ENCODE measurements at regions not wholly inside any gene's neighbourhood (a gene's known extent, or its start where the extent isn't known, plus 50 kb on each side); places are given as distances from the start of the nearest gene placed in this dataset.

GRCh38 chr1:90476411-90476810 is 240.7 kb downstream of the BARHL2 start:
- H3K27me3 ChIP-seq (ENCODE audit: control insufficient read depth in 1 of 2, insufficient read depth in 2 of 2, low read length in 2 of 2): no peaks in the 10 kb centered on the region
- no peaks in the 10 kb centered on the region for H3K36me3 ChIP-seq (replicated peaks in 1 of 2; ENCODE audit: control insufficient read depth in 1 of 2, insufficient read depth in 2 of 2, low read length in 2 of 2)
- WGBS (ENCODE audit: low lambda C conversion rate): 0% methylated on average over 1 of the region's 1 CpG
- in situ Hi-C loops (cut with HindIII; ENCODE audit: extremely low pct_ligation_motif_present, low pct_unique_long_range_greater_than_20kb): no loop called here
- DNase-seq (ENCODE audit: low spot score) (no peak), FAIRE-seq (no peak), ATAC-seq (no peak)
- BruUV-seq (replicated peaks): no TSS peak
- H2AFZ ChIP-seq (ENCODE audit: low read length): no peak overlapping the region
- CTCF ChIA-PET (ENCODE audit: low intra/inter-chr PET ratio, low total read pairs): no interaction called here
- H3K4me1 ChIP-seq (ENCODE audit: insufficient read depth, low read length): no peaks in the 10 kb centered on the region
- no peak overlapping the region for H3K27ac ChIP-seq (ENCODE audit: extremely low read length, insufficient read depth, low read length)
- POLR2A ChIA-PET: no interaction called here
- no peak overlapping the region for H3K4me3 ChIP-seq (replicated peaks in 1 of 3; ENCODE audit: insufficient read depth in 1 of 3, low read depth in 2 of 3, low read length in 3 of 3)
- H4K20me1 ChIP-seq (ENCODE audit: insufficient read depth, low read length): no peaks in the 10 kb centered on the region
- H3K4me2 ChIP-seq (ENCODE audit: low read depth, low read length): no peak overlapping the region
- no peaks in the 10 kb centered on the region for H3K79me2 ChIP-seq (ENCODE audit: insufficient read depth, low read length)
- H3K9me3 ChIP-seq (ENCODE audit: low read length): no peaks in the 10 kb centered on the region
- TF ChIP-seq SIN3B (IDR thresholded peaks at IDR 0.05; ENCODE audit: low read length): no peak
- TF ChIP-seq, protein P1, sequence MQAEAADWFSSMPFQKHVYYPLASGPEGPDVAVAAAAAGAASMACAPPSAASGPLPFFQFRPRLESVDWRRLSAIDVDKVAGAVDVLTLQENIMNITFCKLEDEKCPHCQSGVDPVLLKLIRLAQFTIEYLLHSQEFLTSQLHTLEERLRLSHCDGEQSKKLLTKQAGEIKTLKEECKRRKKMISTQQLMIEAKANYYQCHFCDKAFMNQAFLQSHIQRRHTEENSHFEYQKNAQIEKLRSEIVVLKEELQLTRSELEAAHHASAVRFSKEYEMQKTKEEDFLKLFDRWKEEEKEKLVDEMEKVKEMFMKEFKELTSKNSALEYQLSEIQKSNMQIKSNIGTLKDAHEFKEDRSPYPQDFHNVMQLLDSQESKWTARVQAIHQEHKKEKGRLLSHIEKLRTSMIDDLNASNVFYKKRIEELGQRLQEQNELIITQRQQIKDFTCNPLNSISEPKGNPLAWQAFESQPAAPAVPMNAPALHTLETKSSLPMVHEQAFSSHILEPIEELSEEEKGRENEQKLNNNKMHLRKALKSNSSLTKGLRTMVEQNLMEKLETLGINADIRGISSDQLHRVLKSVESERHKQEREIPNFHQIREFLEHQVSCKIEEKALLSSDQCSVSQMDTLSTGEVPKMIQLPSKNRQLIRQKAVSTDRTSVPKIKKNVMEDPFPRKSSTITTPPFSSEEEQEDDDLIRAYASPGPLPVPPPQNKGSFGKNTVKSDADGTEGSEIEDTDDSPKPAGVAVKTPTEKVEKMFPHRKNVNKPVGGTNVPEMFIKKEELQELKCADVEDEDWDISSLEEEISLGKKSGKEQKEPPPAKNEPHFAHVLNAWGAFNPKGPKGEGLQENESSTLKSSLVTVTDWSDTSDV (CRISPR knock-in tag; IDR thresholded peaks at IDR 0.05): no peak
- TF ChIP-seq MTA3 (CRISPR knock-in tag; IDR thresholded peaks at IDR 0.05): no peak
- no peak for TF ChIP-seq ZNF792 (CRISPR knock-in tag; IDR thresholded peaks at IDR 0.05)
- TF ChIP-seq SATB2 (CRISPR knock-in tag; IDR thresholded peaks at IDR 0.05): no peak
- no peak for TF ChIP-seq ZNF772 (CRISPR knock-in tag; IDR thresholded peaks at IDR 0.05)
- TF ChIP-seq ZNF770 (CRISPR knock-in tag; IDR thresholded peaks at IDR 0.05): no peak
- no peak for TF ChIP-seq NR1H2 (CRISPR knock-in tag; IDR thresholded peaks at IDR 0.05; ENCODE audit: borderline replicate concordance, low read depth)
- TF ChIP-seq ZNF329 (CRISPR knock-in tag; IDR thresholded peaks at IDR 0.05; ENCODE audit: low read depth): no peak
- TF ChIP-seq AGO1 (IDR thresholded peaks at IDR 0.05; ENCODE audit: low read depth, low read length, poor library complexity, severe bottlenecking): no peak
- no peak for TF ChIP-seq JUN (CRISPR knock-in tag; IDR thresholded peaks at IDR 0.05)
- no peak for TF ChIP-seq ATF6 (CRISPR knock-in tag; conservative IDR thresholded peaks at IDR 0.05)
- intact Hi-C loops (cut with micrococcal nuclease; ENCODE audit: unreplicated experiment): no loop called here
- no peak overlapping the region for H3K9ac ChIP-seq (ENCODE audit: insufficient read depth, low read depth, low read length)

All from HepG2 (cell line).